ENCODE measurements at regions not wholly inside any gene's neighbourhood (a gene's known extent, or its start where the extent isn't known, plus 50 kb on each side); places are given as distances from the start of the nearest gene placed in this dataset.
"Not testable (repeated sequence)": the region's sequence is repeated elsewhere in the genome, so short reads cannot be mapped to it uniquely, and the experiment has no call there.

- no peaks in the 10 kb centered on the region for H3K36me3 ChIP-seq (ENCODE audit: control insufficient read depth, insufficient read depth, low read length)
- H2AFZ ChIP-seq, result no peak overlapping the region
- no peak for TF ChIP-seq CTCF (IDR thresholded peaks at IDR 0.05)
- H3K9ac ChIP-seq, result no peak overlapping the region
- H3K9me3 ChIP-seq (ENCODE audit: control insufficient read depth, low read length), result no peaks in the 10 kb centered on the region
- H3K4me1 ChIP-seq, result no peaks in the 10 kb centered on the region
- H3K27me3 ChIP-seq (ENCODE audit: control insufficient read depth, insufficient read depth, low read length), result no peaks in the 10 kb centered on the region
- no peak overlapping the region for H3K27ac ChIP-seq
- no peak overlapping the region for H3K4me2 ChIP-seq (ENCODE audit: low read length)
- H3K4me3 ChIP-seq (ENCODE audit: low read depth, low read length), result no peak overlapping the region
- no peaks in the 10 kb centered on the region for H3K79me2 ChIP-seq
Measured at GRCh38 chr3:180420016-180420415, 181.9 kb upstream of the TTC14 start.

GRCh38 chr3:180420804-180421203 lies 181.2 kb upstream of the TTC14 start:
- H3K9me3 ChIP-seq (ENCODE audit: control insufficient read depth, low read length), result no peaks in the 10 kb centered on the region
- no peaks in the 10 kb centered on the region for H3K27me3 ChIP-seq (ENCODE audit: control insufficient read depth, insufficient read depth, low read length)
- H3K79me2 ChIP-seq, result no peaks in the 10 kb centered on the region
- no peak overlapping the region for H3K4me2 ChIP-seq (ENCODE audit: low read length)
- TF ChIP-seq CTCF (IDR thresholded peaks at IDR 0.05), result no peak
- H2AFZ ChIP-seq, result no peak overlapping the region
- no peaks in the 10 kb centered on the region for H3K4me1 ChIP-seq
- H3K27ac ChIP-seq, result no peak overlapping the region
- H3K9ac ChIP-seq, result no peak overlapping the region
- H3K4me3 ChIP-seq (ENCODE audit: low read depth, low read length), result no peak overlapping the region
- no peaks in the 10 kb centered on the region for H3K36me3 ChIP-seq (ENCODE audit: control insufficient read depth, insufficient read depth, low read length)

GRCh38 chr3:180421221-180421620 lies 180.7 kb upstream of the TTC14 start:
- H3K4me1 ChIP-seq, result no peaks in the 10 kb centered on the region
- H3K79me2 ChIP-seq, result no peaks in the 10 kb centered on the region
- no peak overlapping the region for H3K4me3 ChIP-seq (ENCODE audit: low read depth, low read length)
- H3K36me3 ChIP-seq (ENCODE audit: control insufficient read depth, insufficient read depth, low read length), result no peaks in the 10 kb centered on the region
- no peak overlapping the region for H3K27ac ChIP-seq
- H3K27me3 ChIP-seq (ENCODE audit: control insufficient read depth, insufficient read depth, low read length), result no peaks in the 10 kb centered on the region
- H3K4me2 ChIP-seq (ENCODE audit: low read length), result no peak overlapping the region
- H3K9ac ChIP-seq, result no peak overlapping the region
- H3K9me3 ChIP-seq (ENCODE audit: control insufficient read depth, low read length), result no peaks in the 10 kb centered on the region
- no peak overlapping the region for H2AFZ ChIP-seq
- no peak for TF ChIP-seq CTCF (IDR thresholded peaks at IDR 0.05)

- Histone ChIP-seq H3K4me1 (no peaks in the 10 kb centered on the region), H3K4me2 (ENCODE audit: low read length) (no peak overlapping the region), H3K79me2 (no peaks in the 10 kb centered on the region), H3K9ac (no peak overlapping the region), H3K27ac (no peak overlapping the region), H3K4me3 (ENCODE audit: low read depth, low read length) (no peak overlapping the region), H3K36me3 (ENCODE audit: control insufficient read depth, insufficient read depth, low read length) (no peaks in the 10 kb centered on the region), H3K9me3 (ENCODE audit: control insufficient read depth, low read length) (no peaks in the 10 kb centered on the region), H2AFZ (no peak overlapping the region), H3K27me3 (ENCODE audit: control insufficient read depth, insufficient read depth, low read length) (no peaks in the 10 kb centered on the region)
- TF ChIP-seq CTCF (IDR thresholded peaks at IDR 0.05), result no peak
Measured at GRCh38 chr3:180421721-180422120, 180.2 kb upstream of the TTC14 start.

- H3K4me1 ChIP-seq; H3K27me3 ChIP-seq (ENCODE audit: control insufficient read depth, insufficient read depth, low read length); H3K79me2 ChIP-seq; H3K36me3 ChIP-seq (ENCODE audit: control insufficient read depth, insufficient read depth, low read length); H3K27ac ChIP-seq; H3K4me2 ChIP-seq (ENCODE audit: low read length); H3K4me3 ChIP-seq (ENCODE audit: low read depth, low read length); H3K9ac ChIP-seq; H2AFZ ChIP-seq; H3K9me3 ChIP-seq (ENCODE audit: control insufficient read depth, low read length): not testable (repeated sequence)
Measured at GRCh38 chr3:180424305-180424704, 177.7 kb upstream of the TTC14 start.

Data from parathyroid adenoma (tissue), 2 donors.